GM23338 (cell line): ENCODE measurements at regions not wholly inside any gene's neighbourhood (a gene's known extent, or its start where the extent isn't known, plus 50 kb on each side); places are given as distances from the start of the nearest gene placed in this dataset.

ENCODE experiments used
- ATAC-seq: fragments of 200-7000 bp; cut with Tn5 transposase; 3 replicates; pipeline ENCODE4 v1.9.1; 2020
- DNase-seq: peaks from one replicate; pipeline ENCODE4 v3.0.0-alpha.2; 2015; ENCODE audit warnings: low spot score
- H2AFZ ChIP-seq: fragments of 200-600 bp; sonication (generic); 2 replicates; pipeline ENCODE4 v1.8.0; 2016; ENCODE audit warnings: antibody characterized with exemption, mild to moderate bottlenecking, moderate library complexity
- H3F3A ChIP-seq: fragments of 200-600 bp; sonication (generic); replicated peaks from 2 replicates; pipeline ENCODE4 v1.8.0; 2017; ENCODE audit warnings: antibody characterized with exemption, mixed run types, low read depth
- H3K27ac ChIP-seq: fragments of 200-600 bp; sonication (generic); 2 replicates; pipeline ENCODE4 v1.6.1; 2016; ENCODE audit warnings: low read depth
- H3K27me3 ChIP-seq: fragments of 200-600 bp; sonication (generic); 2 replicates; pipeline ENCODE4 v1.8.0; 2016; ENCODE audit warnings: mild to moderate bottlenecking, mixed run types, moderate library complexity; ENCODE audit not compliant: insufficient read depth
- H3K36me3 ChIP-seq: fragments of 200-600 bp; sonication (generic); 2 replicates; pipeline ENCODE4 v1.8.0; 2016; ENCODE audit warnings: mild to moderate bottlenecking; ENCODE audit not compliant: insufficient read depth
- H3K4me1 ChIP-seq: fragments of 200-600 bp; sonication (generic); 2 replicates; pipeline ENCODE4 v1.8.0; 2016; ENCODE audit warnings: mild to moderate bottlenecking, moderate library complexity; ENCODE audit not compliant: insufficient read depth
- H3K4me2 ChIP-seq: fragments of 200-600 bp; sonication (generic); 2 replicates; pipeline ENCODE4 v1.7.1; 2017; ENCODE audit warnings: mixed run types
- H3K4me3 ChIP-seq: fragments of 200-600 bp; sonication (generic); 2 replicates; pipeline ENCODE4 v1.6.1; 2016; ENCODE audit warnings: mixed run types
- H3K79me2 ChIP-seq: fragments of 200-600 bp; sonication (generic); replicated peaks from 2 replicates; pipeline ENCODE4 v1.8.0; 2017; ENCODE audit warnings: mild to moderate bottlenecking; ENCODE audit not compliant: insufficient read depth
- H3K9me2 ChIP-seq: fragments of 200-600 bp; sonication (generic); 2 replicates; pipeline ENCODE4 v1.8.0; 2017; ENCODE audit not compliant: insufficient read depth
- H4K20me1 ChIP-seq: fragments of 200-600 bp; sonication (generic); replicated peaks from 2 replicates; pipeline ENCODE4 v1.8.0; 2017; ENCODE audit warnings: mild to moderate bottlenecking; ENCODE audit not compliant: insufficient read depth
- H3K27ac Mint-ChIP-seq: 2 replicates; pipeline ENCODE4 v1.8.0; 2020; ENCODE audit warnings: inconsistent platforms, mild to moderate bottlenecking, moderate library complexity, mixed read lengths
- H3K27me3 Mint-ChIP-seq: 3 replicates; pipeline ENCODE4 v1.8.0; 2022; ENCODE audit warnings: low read depth, mild to moderate bottlenecking, moderate library complexity, mixed read lengths, inconsistent platforms; ENCODE audit not compliant: insufficient read depth, poor library complexity
- H3K36me3 Mint-ChIP-seq: 3 replicates; pipeline ENCODE4 v1.8.0; 2021; ENCODE audit warnings: low read depth, mild to moderate bottlenecking, inconsistent platforms, moderate library complexity, mixed read lengths
- H3K4me1 Mint-ChIP-seq: 3 replicates; pipeline ENCODE4 v1.8.0; 2020; ENCODE audit warnings: mild to moderate bottlenecking, inconsistent platforms, mixed read lengths
- H3K4me3 Mint-ChIP-seq: 3 replicates; pipeline ENCODE4 v1.8.0; 2021; ENCODE audit warnings: moderate library complexity, mild to moderate bottlenecking, inconsistent platforms, mixed read lengths
- H3K9me3 Mint-ChIP-seq: 3 replicates; pipeline ENCODE4 v1.8.0; 2020; ENCODE audit warnings: moderate library complexity, mild to moderate bottlenecking, inconsistent platforms, mixed read lengths
- CREB1 ChIP-seq: fragments of 250-450 bp; sonication (Bioruptor Pico); IDR thresholded peaks from 2 replicates; pipeline ENCODE4 v1.5.0; 2020; ENCODE audit warnings: low read depth, mild to moderate bottlenecking, moderate library complexity
- EZH2phosphoT487 ChIP-seq: fragments of 200-600 bp; sonication (generic); IDR thresholded peaks from one replicate; pipeline ENCODE4 v1.8.1; 2018; ENCODE audit warnings: antibody characterized with exemption; ENCODE audit not compliant: unreplicated experiment
- JUNB ChIP-seq: IDR thresholded peaks from one replicate; pipeline ENCODE4 v1.6.1; 2016; ENCODE audit warnings: antibody characterized with exemption; ENCODE audit not compliant: unreplicated experiment
- NANOG ChIP-seq: IDR thresholded peaks from 2 replicates; pipeline ENCODE4 v1.6.1; 2016; ENCODE audit warnings: antibody characterized with exemption, borderline replicate concordance
- STAT1 ChIP-seq: IDR thresholded peaks from one replicate; pipeline ENCODE4 v1.6.1; 2016; ENCODE audit warnings: antibody characterized with exemption; ENCODE audit not compliant: unreplicated experiment
- ZNF114 ChIP-seq: fragments of 250-450 bp; sonication (Bioruptor Pico); IDR thresholded peaks from 2 replicates; pipeline ENCODE4 v1.5.0; 2020; ENCODE audit warnings: mild to moderate bottlenecking, moderate library complexity
- TF ChIP-seq, protein P1 (sequence below): fragments of 250-450 bp; sonication (Bioruptor Pico); IDR thresholded peaks from 2 replicates; pipeline ENCODE4 v1.5.0; 2020; ENCODE audit warnings: mild to moderate bottlenecking, moderate library complexity
- TF ChIP-seq, protein P2 (sequence below): IDR thresholded peaks from one replicate; pipeline ENCODE4 v1.6.1; 2018; ENCODE audit warnings: antibody characterized with exemption; ENCODE audit not compliant: unreplicated experiment
- TF ChIP-seq, protein P3 (sequence below): IDR thresholded peaks from 2 replicates; pipeline ENCODE4 v1.6.1; 2016; ENCODE audit warnings: antibody characterized with exemption
- TF ChIP-seq, protein P4 (sequence below), 2 experiments: fragments of 200-600 bp in 1 of 2; sonication (generic) in 1 of 2; conservative IDR thresholded peaks; 2 replicates each; pipeline versions ENCODE4 v1.5.1 to v1.6.1; 2016 to 2017; ENCODE audit warnings: antibody characterized with exemption in 2 of 2, low read depth in 2 of 2, mild to moderate bottlenecking in 2 of 2, moderate library complexity in 1 of 2

DNA sequence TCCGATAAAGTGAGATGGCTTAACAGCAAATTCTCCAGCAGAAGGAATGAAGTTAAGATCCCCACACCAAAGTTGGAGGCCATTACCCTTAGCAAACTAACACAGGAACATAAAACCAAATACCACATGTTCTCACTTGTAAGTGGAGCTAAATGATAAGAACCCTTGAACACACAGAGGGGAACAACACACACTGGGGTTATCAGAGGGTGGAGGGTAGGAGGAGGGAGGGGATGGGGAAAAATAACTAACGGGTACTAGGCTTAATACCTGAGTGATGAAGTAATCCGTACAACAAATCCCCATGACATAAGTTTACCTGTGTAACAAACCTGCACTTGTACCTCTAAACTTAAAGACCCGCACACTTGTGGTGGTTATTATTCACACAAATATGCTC, 240.4 kb upstream of the NAV3 start (continued):
- TF ChIP-seq, protein P1, sequence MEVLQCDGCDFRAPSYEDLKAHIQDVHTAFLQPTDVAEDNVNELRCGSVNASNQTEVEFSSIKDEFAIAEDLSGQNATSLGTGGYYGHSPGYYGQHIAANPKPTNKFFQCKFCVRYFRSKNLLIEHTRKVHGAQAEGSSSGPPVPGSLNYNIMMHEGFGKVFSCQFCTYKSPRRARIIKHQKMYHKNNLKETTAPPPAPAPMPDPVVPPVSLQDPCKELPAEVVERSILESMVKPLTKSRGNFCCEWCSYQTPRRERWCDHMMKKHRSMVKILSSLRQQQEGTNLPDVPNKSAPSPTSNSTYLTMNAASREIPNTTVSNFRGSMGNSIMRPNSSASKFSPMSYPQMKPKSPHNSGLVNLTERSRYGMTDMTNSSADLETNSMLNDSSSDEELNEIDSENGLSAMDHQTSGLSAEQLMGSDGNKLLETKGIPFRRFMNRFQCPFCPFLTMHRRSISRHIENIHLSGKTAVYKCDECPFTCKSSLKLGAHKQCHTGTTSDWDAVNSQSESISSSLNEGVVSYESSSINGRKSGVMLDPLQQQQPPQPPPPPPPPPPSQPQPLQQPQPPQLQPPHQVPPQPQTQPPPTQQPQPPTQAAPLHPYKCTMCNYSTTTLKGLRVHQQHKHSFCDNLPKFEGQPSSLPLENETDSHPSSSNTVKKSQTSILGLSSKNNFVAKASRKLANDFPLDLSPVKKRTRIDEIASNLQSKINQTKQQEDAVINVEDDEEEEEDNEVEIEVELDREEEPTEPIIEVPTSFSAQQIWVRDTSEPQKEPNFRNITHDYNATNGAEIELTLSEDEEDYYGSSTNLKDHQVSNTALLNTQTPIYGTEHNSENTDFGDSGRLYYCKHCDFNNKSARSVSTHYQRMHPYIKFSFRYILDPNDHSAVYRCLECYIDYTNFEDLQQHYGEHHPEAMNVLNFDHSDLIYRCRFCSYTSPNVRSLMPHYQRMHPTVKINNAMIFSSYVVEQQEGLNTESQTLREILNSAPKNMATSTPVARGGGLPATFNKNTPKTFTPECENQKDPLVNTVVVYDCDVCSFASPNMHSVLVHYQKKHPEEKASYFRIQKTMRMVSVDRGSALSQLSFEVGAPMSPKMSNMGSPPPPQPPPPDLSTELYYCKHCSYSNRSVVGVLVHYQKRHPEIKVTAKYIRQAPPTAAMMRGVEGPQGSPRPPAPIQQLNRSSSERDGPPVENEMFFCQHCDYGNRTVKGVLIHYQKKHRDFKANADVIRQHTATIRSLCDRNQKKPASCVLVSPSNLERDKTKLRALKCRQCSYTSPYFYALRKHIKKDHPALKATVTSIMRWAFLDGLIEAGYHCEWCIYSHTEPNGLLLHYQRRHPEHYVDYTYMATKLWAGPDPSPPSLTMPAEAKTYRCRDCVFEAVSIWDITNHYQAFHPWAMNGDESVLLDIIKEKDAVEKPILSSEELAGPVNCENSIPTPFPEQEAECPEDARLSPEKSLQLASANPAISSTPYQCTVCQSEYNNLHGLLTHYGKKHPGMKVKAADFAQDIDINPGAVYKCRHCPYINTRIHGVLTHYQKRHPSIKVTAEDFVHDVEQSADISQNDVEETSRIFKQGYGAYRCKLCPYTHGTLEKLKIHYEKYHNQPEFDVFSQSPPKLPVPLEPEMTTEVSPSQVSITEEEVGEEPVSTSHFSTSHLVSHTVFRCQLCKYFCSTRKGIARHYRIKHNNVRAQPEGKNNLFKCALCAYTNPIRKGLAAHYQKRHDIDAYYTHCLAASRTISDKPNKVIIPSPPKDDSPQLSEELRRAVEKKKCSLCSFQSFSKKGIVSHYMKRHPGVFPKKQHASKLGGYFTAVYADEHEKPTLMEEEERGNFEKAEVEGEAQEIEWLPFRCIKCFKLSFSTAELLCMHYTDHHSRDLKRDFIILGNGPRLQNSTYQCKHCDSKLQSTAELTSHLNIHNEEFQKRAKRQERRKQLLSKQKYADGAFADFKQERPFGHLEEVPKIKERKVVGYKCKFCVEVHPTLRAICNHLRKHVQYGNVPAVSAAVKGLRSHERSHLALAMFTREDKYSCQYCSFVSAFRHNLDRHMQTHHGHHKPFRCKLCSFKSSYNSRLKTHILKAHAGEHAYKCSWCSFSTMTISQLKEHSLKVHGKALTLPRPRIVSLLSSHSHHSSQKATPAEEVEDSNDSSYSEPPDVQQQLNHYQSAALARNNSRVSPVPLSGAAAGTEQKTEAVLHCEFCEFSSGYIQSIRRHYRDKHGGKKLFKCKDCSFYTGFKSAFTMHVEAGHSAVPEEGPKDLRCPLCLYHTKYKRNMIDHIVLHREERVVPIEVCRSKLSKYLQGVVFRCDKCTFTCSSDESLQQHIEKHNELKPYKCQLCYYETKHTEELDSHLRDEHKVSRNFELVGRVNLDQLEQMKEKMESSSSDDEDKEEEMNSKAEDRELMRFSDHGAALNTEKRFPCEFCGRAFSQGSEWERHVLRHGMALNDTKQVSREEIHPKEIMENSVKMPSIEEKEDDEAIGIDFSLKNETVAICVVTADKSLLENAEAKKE (CRISPR knock-in tag) = no peak
- no peak for TF ChIP-seq ZNF114 (CRISPR knock-in tag)
- no peak for TF ChIP-seq EZH2phosphoT487

DNA sequence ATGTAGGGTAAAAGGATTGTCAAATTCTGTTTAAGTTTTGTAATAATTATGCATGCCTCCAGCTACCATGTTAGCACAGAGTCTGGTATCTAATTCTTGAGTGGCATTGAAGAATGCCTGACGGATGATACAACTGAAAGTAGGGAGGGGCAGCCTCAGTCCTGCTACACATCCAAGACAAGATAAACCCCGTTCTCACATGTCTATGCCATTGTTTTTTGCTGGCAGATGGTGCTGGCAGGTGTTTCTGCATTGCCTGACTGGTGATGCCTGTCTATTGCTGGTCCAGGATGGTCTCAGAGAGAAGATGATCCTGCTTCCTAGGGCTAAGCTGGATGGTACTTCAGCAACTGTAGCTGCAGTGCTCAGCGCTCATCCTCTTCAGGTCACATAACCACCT, 245.8 kb upstream of the NAV3 start:
- H3K27me3 Mint-ChIP-seq = no peaks in the 10 kb centered on the region
- peaks cover 3% of the 10 kb centered on the region; the same call in 1 of the 3 replicates for H3K4me1 Mint-ChIP-seq
- Histone ChIP-seq H3K4me3 (no peak overlapping the region), H4K20me1 (no peaks in the 10 kb centered on the region), H2AFZ (no peak overlapping the region), H3K27me3 (no peaks in the 10 kb centered on the region), H3K79me2 (no peaks in the 10 kb centered on the region), H3K4me2 (no peak overlapping the region), H3F3A (no peaks in the 10 kb centered on the region), H3K27ac (no peak overlapping the region), H3K9me2 (no peaks in the 10 kb centered on the region), H3K4me1 (no peaks in the 10 kb centered on the region), H3K36me3 (no peaks in the 10 kb centered on the region)
- no peaks in the 10 kb centered on the region for H3K9me3 Mint-ChIP-seq
- ATAC-seq (no peak), DNase-seq (no peak)
- no peaks in the 10 kb centered on the region for H3K36me3 Mint-ChIP-seq
- no peak overlapping the region for H3K4me3 Mint-ChIP-seq
- H3K27ac Mint-ChIP-seq = no peak overlapping the region
- no peak for TF ChIP-seq STAT1
- TF ChIP-seq, protein P2, sequence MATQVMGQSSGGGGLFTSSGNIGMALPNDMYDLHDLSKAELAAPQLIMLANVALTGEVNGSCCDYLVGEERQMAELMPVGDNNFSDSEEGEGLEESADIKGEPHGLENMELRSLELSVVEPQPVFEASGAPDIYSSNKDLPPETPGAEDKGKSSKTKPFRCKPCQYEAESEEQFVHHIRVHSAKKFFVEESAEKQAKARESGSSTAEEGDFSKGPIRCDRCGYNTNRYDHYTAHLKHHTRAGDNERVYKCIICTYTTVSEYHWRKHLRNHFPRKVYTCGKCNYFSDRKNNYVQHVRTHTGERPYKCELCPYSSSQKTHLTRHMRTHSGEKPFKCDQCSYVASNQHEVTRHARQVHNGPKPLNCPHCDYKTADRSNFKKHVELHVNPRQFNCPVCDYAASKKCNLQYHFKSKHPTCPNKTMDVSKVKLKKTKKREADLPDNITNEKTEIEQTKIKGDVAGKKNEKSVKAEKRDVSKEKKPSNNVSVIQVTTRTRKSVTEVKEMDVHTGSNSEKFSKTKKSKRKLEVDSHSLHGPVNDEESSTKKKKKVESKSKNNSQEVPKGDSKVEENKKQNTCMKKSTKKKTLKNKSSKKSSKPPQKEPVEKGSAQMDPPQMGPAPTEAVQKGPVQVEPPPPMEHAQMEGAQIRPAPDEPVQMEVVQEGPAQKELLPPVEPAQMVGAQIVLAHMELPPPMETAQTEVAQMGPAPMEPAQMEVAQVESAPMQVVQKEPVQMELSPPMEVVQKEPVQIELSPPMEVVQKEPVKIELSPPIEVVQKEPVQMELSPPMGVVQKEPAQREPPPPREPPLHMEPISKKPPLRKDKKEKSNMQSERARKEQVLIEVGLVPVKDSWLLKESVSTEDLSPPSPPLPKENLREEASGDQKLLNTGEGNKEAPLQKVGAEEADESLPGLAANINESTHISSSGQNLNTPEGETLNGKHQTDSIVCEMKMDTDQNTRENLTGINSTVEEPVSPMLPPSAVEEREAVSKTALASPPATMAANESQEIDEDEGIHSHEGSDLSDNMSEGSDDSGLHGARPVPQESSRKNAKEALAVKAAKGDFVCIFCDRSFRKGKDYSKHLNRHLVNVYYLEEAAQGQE = no peak
- TF ChIP-seq JUNB = no peak
- TF ChIP-seq, protein P3, sequence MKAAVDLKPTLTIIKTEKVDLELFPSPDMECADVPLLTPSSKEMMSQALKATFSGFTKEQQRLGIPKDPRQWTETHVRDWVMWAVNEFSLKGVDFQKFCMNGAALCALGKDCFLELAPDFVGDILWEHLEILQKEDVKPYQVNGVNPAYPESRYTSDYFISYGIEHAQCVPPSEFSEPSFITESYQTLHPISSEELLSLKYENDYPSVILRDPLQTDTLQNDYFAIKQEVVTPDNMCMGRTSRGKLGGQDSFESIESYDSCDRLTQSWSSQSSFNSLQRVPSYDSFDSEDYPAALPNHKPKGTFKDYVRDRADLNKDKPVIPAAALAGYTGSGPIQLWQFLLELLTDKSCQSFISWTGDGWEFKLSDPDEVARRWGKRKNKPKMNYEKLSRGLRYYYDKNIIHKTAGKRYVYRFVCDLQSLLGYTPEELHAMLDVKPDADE = no peak
- no peak for TF ChIP-seq EZH2phosphoT487
- TF ChIP-seq NANOG = no peak
- no peak for TF ChIP-seq CREB1 (CRISPR knock-in tag)
- TF ChIP-seq, protein P4, sequence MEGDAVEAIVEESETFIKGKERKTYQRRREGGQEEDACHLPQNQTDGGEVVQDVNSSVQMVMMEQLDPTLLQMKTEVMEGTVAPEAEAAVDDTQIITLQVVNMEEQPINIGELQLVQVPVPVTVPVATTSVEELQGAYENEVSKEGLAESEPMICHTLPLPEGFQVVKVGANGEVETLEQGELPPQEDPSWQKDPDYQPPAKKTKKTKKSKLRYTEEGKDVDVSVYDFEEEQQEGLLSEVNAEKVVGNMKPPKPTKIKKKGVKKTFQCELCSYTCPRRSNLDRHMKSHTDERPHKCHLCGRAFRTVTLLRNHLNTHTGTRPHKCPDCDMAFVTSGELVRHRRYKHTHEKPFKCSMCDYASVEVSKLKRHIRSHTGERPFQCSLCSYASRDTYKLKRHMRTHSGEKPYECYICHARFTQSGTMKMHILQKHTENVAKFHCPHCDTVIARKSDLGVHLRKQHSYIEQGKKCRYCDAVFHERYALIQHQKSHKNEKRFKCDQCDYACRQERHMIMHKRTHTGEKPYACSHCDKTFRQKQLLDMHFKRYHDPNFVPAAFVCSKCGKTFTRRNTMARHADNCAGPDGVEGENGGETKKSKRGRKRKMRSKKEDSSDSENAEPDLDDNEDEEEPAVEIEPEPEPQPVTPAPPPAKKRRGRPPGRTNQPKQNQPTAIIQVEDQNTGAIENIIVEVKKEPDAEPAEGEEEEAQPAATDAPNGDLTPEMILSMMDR (conservative IDR thresholded peaks at IDR 0.05; ENCODE audit: low read depth in 2 of 2) = no peak
